ENCODE measurements at regions not wholly inside any gene's neighbourhood (a gene's known extent, or its start where the extent isn't known, plus 50 kb on each side); places are given as distances from the start of the nearest gene placed in this dataset.
"Not testable (repeated sequence)": the region's sequence is repeated elsewhere in the genome, so short reads cannot be mapped to it uniquely, and the experiment has no call there.

DNA sequence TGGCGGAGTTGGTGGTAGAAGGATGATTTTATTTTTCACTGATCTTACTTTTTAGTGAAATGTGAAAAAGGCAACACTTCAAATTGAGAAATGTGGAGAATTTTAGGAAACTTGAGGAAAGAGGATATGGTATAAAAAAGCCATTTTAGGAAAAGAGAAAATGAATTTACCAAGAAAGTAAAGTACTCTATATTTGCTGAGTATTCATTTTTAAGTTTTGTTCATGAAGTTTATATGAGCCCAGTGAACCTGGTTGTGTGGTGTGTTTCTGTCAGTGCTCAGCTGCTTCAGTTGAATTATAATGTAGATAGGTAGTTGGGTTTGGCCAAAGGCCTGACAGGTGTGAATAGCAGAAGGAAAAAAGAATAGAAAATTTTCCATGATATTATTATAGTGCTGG, 345.5 kb upstream of the FSTL5 start:
- FAIRE-seq (no peak), DNase-seq (ENCODE audit: extremely low spot score, insufficient read length, low read depth) (no peak)

DNA sequence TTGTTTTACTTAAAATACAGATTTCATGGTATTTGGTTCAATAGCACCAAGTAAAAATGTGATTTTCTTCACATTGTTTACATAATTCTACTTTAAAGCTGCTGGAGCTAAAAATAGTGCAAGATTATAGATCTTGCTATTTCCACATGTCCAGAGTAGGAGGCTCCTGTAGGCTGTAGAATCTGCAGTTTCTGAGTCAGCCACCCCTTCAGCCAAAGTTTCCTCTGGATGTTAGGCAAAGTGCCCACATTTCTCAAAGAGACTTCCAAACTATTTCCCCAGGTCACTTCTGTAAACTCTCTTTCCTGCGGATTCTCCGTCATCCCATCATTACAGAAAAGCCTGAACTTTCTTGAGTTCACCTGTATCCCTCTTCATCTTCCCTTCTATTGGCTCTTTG, 342.5 kb upstream of the FSTL5 start:
- FAIRE-seq (no peak), DNase-seq (ENCODE audit: extremely low spot score, insufficient read length, low read depth) (no peak)

DNA sequence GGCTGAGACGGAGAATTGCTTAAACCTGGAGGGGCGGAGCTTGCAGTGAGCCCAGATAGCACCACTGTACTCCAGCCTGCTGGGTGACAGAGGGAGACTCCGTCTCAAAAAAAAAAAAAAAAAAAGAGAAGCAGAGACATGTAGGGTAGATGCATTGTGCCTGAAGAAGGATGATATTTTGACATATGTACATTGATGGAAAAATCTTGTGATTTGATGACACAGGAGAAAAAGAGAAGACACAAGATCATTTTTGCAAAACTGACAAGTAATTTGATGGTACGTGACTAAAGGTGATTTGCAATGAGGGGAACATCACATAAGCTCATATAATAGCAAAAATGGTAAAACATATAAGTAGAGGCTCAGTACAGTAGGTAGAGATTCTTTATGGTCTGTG, 340.1 kb upstream of the FSTL5 start:
- no peak for FAIRE-seq
- no peak for DNase-seq (ENCODE audit: extremely low spot score, insufficient read length, low read depth)

DNA sequence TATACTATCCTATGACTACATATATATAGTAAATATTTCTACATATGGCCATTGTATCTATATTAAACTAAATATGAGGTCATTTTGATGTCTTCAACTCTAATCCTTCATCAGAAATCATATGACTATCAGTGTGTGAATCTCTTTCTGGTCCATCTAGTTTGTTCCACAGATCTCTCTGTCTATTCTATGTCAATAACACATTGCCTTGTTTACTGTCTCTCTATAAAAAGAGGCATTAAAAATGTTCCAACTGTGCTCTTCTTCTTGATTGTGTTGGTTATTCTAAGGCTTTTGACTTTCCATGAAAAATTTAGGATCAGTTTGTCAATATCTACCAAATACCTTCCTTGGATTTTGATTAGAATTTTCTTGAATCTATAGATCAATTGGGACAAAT, 338.3 kb upstream of the FSTL5 start:
- FAIRE-seq (no peak), DNase-seq (ENCODE audit: extremely low spot score, insufficient read length, low read depth) (no peak)

DNA sequence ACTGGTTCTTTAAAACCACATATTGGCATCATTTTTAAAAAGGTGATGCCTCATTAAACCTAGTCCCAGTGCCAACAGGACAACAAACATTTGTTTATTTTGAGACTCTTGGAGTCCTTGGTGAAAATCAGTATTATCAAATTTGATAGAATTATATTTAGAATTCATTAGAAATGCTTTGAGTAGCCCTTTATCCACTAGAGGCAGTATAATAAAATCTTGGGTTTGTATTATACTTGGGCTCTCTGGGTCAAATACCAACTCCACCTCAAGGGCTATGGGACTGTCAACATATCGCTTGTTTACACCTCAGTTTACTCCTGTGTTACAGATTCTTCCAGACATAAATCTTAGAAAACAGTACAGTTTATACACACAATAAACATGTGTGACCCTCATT, 335.7 kb upstream of the FSTL5 start:
- no peak for FAIRE-seq
- no peak for DNase-seq (ENCODE audit: extremely low spot score, insufficient read length, low read depth)

DNA sequence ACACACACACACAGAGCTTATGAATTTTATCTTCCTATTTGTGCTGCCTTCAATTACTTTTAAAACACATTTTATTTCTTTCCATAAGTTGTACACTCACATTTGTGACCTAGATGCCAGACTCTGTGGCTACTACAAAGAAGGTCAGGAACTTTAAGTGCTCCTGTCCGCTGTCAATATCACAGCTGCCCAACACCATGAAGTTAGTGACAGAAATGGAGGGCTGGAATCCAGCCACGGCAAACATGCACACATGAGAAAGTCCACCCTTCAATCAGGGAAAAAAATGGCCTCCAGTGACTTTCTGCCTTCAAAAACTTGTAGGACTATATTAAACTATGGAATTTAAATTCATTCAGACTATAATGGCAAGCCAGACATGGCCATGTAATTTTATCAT, 334.4 kb upstream of the FSTL5 start:
- FAIRE-seq (no peak), DNase-seq (ENCODE audit: extremely low spot score, insufficient read length, low read depth) (no peak)

DNA sequence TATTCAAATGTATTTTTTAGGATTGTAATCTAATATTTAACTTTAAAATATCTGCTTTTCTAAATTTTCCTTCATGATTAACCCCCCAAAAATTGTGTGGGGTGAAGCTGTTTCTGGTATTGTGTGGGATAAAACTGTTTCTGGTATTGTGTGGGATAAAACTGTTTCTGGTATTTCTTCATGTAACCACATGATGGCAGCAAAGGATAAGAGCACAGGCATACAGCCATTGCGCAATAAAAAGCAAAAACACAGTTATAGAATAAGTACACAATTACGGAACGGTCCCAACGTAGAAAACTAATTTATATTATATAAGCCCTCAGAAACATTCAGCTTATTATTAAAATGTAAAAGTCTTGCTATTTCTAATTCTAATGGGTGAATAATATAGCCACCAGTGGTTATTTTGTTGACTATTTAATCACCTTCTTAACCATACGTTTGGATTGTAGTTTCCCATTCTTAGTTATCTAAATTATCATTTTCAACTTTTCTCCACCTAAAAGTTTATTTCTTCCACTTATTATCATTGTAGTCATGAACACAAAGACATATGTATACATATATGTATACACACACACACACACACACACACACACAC, 333.9 kb upstream of the FSTL5 start:
- no peak for DNase-seq (ENCODE audit: extremely low spot score, insufficient read length, low read depth)
- peak; percentile 90 for FAIRE-seq

DNA sequence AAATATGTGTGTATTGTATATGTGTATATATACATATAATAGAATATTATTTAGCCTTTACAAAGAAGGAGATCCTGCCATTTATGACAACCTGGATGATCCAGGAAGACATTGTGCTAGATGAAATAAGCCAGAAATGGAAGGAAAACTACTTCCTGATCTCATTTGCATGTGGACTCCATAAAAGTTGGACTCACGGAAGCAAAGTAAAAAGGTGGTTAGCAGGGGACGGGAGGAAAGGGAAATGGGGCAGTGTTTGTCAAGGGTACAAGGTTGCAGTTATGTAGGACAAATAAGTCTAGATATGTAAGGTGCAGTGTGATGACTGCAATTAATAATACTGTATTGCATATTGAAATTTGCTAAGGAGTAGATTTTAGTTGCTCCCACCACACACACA, 331.1 kb upstream of the FSTL5 start:
- no peak for FAIRE-seq

DNA sequence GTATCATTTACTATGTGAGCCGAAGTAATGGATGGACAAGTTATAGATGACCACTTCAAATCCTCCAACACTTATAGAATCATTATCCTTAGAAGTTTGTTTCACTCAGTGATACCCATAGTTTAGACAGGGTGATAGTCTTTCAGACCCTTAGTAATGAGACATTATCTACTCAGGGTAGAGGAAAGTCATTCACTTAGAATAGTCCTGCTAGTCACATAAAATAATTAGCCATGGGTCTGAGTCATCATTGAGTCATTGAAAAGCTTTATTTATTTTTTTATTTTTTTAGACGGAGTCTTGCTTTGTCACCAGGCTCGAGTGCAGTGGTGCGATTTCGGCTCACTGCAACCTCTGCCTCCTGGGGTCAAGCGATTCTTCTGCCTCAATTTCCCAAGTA, 321.7 kb upstream of the FSTL5 start:
- DNase-seq (ENCODE audit: extremely low spot score, insufficient read length, low read depth) (no peak), FAIRE-seq (no peak)

More for the DNA sequence above, 331.1 kb upstream of the FSTL5 start:
- no peak for DNase-seq (ENCODE audit: extremely low spot score, insufficient read length, low read depth)

DNA sequence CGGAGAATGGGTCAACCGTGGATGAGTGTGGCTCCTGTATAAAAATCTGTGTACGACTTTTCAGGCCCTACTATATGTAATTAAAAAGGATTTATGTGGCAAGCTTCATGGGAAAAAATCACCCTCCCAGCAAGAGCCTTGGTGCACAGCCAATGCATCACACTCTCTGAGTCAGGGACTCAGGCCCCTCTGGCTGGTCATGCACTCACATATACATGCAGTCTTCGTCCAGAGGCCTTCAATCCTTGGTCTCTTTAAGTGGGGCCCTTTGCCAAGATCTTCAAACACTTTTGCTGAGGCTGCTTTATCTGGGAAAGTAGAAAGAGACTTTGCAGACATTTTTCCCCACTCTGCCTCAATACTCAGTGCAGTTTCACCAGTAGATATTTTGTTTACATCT, 311.4 kb upstream of the FSTL5 start:
- FAIRE-seq: no peak
- no peak for DNase-seq (ENCODE audit: extremely low spot score, insufficient read length, low read depth)

DNA sequence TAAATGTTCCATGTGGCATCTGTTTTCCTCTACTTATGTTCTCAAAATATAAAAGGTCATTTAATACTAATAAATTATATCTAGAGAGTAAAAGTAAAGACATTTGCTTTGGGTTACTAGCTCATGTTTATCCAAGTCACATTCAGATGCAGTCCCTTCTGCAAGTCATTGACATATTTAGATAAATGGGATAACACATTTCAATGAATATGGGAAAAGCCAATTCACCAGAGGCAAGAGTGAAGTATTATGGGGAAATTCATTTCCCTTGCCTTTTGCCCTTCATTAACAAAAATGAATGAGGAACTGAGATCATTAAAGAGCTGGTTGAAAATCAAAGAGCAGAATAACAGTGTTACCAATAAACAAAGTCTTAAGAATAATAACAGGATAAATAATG, 306.2 kb upstream of the FSTL5 start:
- DNase-seq (ENCODE audit: extremely low spot score, insufficient read length, low read depth): no peak
- FAIRE-seq: no peak

DNA sequence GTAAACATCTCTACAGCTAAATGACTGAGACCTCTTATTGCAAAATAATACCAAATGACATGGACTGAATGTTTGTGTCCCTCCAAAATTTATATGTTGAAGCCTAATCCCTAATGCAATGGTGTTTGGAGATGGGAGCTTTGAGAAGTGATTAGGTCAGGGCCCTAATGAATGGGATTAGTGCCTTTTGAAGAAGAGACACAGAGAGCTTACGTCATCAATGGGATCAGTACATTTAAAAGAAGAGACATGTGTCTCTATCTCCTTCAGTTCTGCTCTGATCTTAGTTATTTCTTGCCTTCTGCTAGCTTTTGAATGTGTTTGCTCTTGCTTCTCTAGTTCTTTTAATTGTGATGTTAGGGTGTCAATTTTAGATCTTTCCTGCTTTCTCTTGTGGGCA, 301.6 kb upstream of the FSTL5 start:
- FAIRE-seq; DNase-seq (ENCODE audit: extremely low spot score, insufficient read length, low read depth): not testable (repeated sequence)

DNA sequence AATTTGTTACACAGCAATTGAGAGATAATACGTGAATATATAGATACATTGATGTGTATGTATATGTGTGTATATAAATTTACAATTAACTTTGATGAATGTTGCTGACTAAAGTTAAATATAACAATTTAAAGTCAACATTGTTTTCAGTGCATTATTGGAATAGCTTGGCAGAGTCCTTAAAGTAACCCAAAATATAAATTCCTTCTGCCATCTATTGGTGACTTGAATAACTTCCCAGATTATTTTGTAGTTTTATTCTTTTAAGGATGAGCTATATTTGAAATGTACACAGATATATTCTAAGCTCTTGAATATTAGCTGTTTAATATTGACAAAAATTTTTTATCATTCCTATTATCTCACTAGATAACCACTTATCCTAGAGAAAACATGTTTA, 298.2 kb upstream of the FSTL5 start:
- DNase-seq (ENCODE audit: extremely low spot score, insufficient read length, low read depth) (no peak), FAIRE-seq (no peak)

DNA sequence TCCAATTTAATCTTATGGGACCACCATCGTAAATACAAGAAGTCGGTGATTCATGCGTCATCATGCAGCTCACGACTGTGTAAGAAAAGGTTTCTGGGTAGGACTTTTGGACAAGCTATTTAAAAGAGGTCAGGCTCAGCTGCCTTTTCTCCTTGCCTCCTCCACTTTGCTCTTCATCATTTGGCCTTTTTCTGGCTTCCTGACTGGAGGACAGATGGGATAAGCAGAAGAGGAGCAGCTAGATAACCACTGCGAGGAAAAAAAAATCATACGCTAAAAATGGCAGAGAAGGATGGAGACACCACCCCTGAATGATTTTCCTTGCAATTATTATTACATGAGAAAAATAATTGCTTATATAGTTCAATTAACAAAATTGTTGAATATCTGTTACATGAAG, 294.3 kb upstream of the FSTL5 start:
- FAIRE-seq (no peak), DNase-seq (ENCODE audit: extremely low spot score, insufficient read length, low read depth) (no peak)

DNA sequence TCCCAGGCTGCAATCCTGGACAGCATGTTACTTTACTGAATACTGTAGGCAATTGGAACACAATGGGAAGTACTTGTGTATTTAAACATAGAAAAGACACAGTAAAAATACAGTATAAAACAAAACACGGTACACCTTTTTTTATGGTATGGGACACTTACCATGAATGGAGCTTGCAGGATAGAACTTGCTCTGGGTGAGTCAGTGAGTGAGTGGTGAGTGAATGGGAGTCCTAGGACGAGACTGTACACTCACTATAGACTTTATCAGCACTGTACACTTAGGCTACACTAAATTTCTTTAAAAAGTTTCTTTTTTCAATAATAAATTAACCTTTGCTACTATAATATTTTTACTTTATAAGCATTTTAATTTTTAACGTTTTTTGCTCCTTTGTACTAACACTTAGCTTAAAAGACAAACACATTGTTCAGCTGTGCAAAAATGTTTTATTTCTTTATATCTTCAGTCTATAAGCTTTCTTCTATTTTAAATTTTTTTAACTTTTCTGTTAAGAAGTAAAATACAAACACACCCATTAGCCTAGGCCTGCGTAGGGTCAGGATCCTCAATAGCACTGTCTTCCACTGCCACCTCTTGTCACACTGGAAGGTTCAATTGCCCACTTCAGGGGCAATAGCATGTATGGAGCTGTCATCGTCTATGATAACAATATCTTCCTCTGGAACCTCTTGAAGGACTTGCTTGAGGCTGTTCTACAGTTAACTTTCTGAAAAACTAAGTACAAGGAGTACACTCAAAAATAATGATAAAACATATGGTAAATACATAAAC, 293.5 kb upstream of the FSTL5 start:
- DNase-seq (ENCODE audit: extremely low spot score, insufficient read length, low read depth) (no peak), FAIRE-seq (no peak)

DNA sequence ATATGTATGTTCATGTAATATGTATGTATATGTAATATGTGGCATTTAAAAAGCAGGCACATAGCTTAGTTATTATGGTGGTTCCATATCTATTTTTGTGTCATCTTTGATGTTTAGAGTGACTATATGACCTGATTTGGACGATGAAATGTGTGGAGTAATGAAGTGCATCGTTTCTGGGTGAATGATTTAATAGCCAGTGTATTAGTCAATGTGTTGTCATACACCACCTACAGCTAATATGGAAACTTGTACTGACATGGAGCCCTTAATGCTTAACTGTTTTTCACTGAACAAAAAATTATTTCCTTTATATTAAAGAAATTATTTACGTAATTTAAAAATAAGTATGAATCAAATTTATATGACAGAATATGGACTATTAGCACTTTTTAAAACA, 292.3 kb upstream of the FSTL5 start:
- DNase-seq (ENCODE audit: extremely low spot score, insufficient read length, low read depth) (no peak), FAIRE-seq (no peak)

DNA sequence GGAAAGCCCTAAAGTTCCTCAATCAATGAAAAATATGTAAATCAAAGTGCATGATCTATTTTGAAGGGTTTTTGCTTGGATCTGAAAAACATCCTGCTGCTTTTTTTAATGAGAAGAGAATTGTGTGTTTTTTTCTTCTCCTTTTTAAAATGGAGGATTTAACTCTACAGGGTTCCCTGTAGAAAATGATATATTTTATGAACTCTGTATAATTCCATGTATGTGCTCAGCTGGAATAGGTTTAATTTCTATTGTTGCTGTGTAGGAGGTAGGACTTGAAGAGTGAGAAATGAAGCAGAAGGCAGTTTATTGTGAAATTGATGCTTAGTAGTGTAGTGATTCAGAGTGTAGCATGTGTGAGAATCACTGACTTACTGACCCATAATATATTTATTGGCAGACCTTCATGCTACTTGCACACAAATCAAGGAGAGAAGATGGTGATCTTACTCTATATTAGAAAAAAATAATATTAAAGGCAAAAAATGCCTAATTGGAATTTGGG, 286.8 kb upstream of the FSTL5 start:
- DNase-seq (ENCODE audit: extremely low spot score, insufficient read length, low read depth): no peak
- FAIRE-seq: no peak

DNA sequence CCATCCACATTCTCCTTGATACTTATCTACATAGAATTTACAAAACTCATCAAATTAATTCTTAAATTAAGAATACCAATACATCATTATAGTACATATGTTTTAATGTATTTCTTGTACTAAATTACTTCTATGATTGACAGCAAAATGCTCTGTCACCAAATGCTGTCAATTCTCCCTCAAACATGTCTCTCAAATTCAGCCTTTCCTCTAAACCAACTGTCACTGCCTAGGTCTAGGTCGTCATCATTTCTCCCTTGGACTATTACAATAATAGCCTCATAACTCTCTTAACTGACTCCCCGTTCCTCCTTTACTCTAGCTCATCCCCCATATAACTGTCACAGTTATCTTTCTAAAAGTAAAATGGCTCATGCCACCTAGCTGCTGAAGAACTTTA, 279.7 kb upstream of the FSTL5 start:
- FAIRE-seq: no peak

DNA sequence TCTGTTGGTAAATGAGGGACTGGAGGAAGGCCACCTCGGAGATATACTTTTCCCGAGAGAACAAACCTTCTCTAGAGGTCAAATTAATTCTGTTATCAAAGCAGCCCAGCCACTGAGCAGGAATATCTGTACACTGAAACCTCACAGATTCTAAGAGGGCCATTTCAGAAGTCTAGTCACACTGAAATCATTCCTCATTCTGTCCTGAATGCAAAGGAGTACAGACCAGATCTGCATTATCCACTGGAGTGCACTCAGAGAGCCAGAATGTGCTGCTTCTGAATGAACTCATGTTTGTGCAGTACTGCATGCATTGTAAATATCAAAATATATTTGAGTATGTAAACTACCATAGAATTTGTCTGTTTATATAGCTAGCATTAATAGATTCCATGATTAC, 278.3 kb upstream of the FSTL5 start:
- DNase-seq (ENCODE audit: extremely low spot score, insufficient read length, low read depth) (no peak), FAIRE-seq (no peak)

More for the DNA sequence above, 279.7 kb upstream of the FSTL5 start:
- DNase-seq (ENCODE audit: extremely low spot score, insufficient read length, low read depth): no peak

DNA sequence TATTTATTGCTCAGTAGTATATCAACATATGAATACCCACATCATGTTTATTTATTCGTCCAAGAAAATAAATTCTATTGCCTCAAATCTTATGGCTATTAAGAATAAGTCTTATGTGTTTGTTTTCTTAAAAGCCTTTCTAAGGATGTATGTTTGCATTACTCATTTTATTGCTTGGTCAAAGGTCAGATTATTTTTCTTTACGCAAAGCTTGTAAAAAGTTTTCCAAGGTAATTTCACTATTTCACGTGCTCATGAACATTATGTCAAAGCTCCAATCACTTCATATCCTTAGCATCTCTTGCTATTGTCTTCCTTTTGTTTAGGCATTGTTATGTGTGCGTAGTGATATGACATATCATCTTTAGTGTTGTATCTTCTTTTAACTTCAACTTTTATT, 258.5 kb upstream of the FSTL5 start:
- DNase-seq (ENCODE audit: extremely low spot score, insufficient read length, low read depth) (no peak), FAIRE-seq (no peak)

DNA sequence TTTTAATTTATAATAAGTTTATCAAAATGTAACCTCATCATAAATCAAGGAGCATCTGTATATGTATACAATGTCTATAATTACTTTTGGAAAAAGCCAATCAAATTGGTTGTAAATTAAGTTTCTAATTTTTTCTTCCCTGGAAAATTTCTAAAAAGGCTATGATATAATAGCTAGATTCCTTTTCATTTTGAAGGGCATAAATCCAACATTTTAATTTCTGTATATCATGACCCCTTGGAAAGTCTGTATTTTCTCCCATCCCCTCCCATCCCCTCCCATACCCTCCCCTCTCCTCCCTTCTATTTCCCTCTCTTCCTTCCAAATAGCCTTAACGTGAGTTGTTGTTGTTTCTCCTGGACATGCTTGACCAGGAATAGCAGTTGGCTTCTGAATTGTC, 247.1 kb upstream of the FSTL5 start:
- FAIRE-seq (no peak), DNase-seq (ENCODE audit: extremely low spot score, insufficient read length, low read depth) (no peak)

DNA sequence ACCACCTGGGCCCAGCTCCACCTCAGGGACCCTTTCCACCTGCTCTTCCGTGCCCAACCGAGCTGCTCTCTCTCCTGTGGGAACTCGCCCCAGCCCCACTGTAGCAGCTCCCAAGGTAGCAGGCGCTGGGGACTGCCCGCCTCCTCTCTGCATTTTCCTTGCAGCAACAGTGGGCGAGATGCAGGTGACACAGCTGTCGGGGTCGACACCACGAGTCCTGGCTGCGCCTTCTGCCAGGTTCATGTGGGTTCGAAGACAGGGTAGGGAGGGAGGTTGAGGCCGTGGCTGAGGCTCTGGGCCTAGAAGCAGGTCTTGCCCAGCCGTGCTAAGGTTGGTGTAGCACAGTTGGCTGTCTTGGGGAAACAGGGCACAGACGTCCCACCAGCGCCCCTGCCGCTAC, 245.2 kb upstream of the FSTL5 start:
- FAIRE-seq: no peak
- DNase-seq (ENCODE audit: extremely low spot score, insufficient read length, low read depth): no peak

Measured in GM18507 (cell line).